ENCODE measurements at regions not wholly inside any gene's neighbourhood (a gene's known extent, or its start where the extent isn't known, plus 50 kb on each side); places are given as distances from the start of the nearest gene placed in this dataset.
"Not testable (repeated sequence)": the region's sequence is repeated elsewhere in the genome, so short reads cannot be mapped to it uniquely, and the experiment has no call there.

GRCh38 chr6:5827056-5827904, 179.4 kb downstream of the NRN1 start:
- Histone ChIP-seq H3K27ac (no peak overlapping the region), H3K4me3 (no peak overlapping the region)
- DNase-seq (ENCODE audit: low spot score) = no peak
- no peak for TF ChIP-seq CTCF (IDR thresholded peaks at IDR 0.05)

GRCh38 chr6:5824382-5824983, 182.2 kb downstream of the NRN1 start:
- not testable (repeated sequence) for H3K27ac ChIP-seq; DNase-seq (ENCODE audit: low spot score); H3K4me3 ChIP-seq
